LoVo (cell line): ENCODE measurements at regions not wholly inside any gene's neighbourhood (a gene's known extent, or its start where the extent isn't known, plus 50 kb on each side); places are given as distances from the start of the nearest gene placed in this dataset.
"Not testable (repeated sequence)": the region's sequence is repeated elsewhere in the genome, so short reads cannot be mapped to it uniquely, and the experiment has no call there.

ENCODE experiments used
- DNase-seq: peaks from one replicate; pipeline ENCODE4 v3.0.0-alpha.2; 2016; ENCODE audit warnings: low spot score

DNA sequence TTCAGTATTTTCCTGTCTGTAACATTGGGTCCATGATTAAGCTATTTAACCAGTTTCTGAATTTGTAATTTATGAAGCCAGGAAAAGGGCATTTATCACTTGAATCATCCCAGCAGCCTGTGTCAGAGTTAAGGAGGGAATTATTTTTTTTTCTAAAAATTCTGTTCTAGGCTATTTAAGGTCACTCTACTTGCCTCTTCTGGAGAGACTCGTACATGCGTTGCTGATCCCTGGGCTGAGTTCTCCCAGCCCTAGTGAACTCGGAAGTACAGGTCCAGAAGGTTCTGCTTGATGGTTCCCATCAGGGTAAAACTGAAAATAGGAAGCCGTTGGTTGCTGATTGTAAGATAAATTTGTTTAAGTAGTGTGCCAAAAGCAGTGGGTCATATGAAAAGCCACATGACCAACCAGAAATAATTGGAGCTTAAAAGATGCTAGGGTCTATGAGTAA lies 90.7 kb downstream of the GPR88 start:
- DNase-seq, result no peak

DNA sequence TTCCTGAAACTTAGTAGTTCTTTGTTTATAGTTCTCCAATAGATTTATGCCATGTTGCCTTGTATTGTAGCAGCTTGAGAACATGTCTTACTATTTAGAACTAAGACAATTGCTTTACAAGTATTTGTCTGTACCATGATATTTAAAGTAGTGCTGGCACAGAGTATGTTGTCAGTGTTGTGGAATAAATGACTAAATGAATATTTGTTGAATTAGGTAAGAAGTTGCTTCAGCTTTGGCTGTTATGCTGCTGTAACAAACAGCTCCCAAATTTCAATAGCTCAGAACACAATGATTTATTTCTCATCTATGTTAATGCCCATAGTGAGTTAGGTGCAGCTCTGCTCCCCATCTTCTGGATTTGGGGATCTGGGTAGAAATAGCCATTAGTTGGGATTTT lies 90.2 kb upstream of the VCAM1 start:
- DNase-seq, result no peak

DNA sequence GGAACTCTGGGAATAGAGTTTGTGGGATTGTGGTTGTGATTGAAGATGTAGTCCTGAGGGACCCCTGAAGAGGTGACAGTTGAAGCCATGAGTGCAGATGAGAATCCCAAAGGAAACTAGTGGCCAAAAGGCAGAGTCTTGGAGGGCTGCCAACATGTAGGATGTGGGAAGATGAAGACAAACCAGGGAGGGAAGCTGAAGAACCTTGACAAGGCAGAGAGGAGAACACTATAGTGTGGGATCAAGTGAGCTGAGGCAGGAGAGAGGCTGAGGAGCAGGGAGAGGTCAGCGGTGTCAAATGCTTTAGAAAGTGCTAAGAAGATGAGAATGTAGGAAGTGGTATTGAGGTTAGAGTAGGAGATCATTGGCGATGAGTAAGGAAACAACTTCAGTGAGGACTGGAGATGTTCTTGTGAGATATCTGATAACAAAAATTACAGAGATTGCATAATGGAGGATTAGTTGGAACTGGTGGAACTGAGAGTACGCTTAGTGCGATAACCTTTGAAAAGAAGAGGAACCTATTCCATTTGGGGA lies 88.5 kb upstream of the VCAM1 start:
- DNase-seq, result no peak

DNA sequence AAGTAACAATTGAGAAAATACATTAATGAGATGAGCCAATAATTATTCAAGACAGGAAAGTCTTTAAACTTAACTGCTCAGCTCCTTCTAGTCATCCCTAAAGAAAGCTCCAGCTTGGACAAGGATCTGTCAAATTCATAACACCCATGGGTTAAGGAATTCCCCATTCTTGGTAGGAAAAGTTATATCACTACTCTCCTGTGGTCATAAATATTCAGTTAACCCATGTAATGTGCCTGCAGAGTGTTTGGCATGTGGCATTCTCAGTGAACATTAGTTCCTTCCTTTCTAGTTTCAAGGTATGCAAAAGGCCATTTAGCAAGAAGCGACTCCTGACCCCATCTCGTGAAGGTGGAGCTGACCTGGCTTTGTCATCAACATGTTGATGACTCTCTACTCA lies 76.7 kb upstream of the VCAM1 start:
- no peak for DNase-seq

DNA sequence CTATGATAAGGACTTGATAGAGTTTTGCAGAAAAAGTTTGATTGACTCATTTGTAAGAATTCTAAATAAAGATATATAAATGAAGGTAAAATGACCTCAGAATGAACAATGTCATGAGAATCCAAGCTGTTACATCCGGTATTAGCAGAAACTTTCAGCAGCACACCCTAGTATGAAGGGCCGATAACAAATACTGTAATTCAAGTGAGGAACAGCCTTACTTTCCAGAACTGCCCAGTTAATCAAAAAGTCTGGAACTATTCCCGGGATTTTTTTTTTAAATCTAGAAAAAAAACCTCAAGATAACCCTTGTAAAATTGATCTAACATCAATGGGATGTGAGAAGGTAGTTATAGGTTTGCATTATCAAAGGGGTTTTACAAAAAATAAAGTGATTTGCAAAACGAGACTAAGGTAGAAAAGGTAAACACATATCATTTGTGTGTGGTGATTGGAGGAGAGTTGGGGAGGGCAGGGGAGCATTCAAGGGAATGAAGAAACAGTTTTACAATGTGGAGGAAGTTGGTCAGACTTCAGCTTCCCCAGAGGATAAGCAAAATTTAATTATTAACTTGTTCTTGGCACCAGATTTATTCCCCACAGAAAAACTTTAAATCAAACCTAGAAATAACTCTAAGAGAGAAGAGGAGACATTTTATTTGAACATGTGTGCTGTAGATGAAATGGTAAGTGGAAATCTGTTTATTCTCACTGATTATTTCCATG lies 75.9 kb upstream of the VCAM1 start:
- DNase-seq, result peak; percentile 22

DNA sequence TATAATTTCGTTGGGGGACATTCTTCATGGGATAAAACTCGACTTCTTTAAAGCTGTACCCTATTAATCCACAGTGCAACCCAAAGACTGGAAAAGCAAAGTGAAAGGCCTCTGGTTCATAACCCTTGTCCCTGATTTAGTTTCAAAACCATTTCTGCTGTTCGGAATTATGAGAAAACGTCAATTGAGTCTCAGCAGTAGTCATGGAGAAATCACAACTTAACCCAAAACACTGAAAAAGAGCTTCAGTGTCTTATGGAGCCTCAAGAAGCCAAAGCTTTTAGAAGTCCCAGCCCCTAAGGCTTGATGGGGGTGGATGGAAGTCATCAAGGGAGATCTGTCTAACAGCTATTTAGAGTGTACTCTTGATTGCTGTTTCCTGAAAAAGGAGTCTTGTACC lies 73.5 kb upstream of the VCAM1 start:
- no peak for DNase-seq

DNA sequence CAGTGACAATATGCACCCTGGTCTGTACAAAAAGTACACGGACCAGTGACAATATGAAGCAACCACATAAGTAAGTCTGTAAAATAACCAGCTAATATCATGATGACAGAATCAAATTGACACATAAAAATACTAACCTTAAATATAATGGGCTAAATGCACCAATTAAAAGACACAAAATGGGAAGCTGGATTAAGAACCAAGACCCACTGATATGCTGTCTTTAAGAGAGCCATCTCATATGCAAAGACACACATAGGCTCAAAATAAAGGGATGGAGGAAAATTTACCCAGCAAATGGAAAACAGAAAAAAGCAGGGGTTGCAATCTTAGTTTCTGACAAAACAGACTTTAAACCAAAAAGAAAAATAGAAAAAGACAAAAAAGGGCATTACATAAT lies 70.4 kb upstream of the VCAM1 start:
- DNase-seq, result no peak

DNA sequence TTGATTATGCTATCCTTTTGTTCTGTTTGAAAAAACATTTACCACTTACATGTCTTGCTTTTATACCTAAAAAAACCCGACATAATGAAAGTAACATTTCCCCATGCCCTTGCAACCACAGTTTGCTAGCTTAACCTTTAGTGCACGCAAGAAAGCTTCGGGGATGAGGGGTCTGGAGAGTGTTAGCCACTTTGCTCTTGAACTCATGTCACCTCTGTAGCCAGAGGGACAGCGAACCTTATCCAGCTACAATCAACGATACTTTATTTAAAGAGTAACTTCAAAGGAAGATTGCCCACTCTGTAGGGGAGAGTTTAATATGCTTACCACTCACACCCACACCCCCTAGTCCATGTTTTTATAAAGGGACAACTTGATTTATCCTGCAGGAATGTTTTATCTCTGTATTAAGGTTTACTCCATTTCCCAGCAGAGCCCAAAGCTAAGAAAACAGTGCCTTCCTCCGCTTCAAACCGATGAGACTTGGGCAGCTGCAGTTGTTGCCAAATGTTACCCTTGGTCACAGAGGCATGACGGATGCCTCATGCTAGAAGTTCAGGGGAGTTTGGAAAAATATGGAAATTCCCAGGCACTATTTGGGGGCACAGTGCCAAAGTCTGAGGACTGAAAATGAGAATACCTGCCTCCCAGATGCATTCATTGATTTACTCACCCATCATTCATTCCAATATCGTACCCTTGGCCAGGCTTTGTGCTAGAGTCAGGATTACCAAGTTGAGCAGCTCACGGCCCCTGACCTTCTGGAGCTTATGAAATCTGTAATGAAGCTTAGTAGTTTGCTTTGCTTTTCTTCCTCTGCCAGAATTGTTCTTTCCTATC lies 61.4 kb upstream of the VCAM1 start:
- no peak for DNase-seq

DNA sequence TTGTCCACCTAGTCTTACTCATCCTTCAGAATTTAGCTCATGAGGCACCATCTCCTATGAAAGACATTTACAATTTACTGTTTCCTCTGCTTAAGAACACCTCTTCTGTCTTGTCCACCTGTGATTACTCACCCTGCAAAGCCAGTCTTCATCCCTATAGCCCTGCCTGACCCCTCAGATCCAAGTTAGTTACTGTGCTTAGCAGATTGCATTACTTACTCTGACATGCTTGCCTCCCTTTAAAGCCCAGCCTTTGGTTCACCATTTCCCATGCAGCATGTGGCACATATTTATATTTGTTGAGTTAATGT lies 60.9 kb upstream of the VCAM1 start:
- no peak for DNase-seq

DNA sequence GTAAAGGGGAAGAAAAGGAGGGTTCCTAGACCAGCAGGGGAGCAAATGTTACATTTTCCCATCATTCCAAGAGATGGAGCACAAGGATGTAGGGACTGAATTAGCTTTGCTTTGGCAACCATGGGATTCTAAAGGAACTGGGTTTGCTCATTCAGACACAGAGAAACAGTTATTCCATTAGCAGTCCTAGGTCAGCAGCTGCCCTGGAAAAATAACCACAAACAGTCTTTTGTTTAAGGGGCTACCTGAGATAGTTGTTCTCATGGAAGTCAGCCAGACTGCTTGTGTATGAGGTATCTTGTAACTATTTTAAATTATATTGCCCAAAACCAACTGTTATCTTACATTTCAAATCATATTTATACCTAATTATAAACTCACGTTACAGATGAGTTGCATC lies 58.4 kb upstream of the VCAM1 start:
- DNase-seq, result no peak

DNA sequence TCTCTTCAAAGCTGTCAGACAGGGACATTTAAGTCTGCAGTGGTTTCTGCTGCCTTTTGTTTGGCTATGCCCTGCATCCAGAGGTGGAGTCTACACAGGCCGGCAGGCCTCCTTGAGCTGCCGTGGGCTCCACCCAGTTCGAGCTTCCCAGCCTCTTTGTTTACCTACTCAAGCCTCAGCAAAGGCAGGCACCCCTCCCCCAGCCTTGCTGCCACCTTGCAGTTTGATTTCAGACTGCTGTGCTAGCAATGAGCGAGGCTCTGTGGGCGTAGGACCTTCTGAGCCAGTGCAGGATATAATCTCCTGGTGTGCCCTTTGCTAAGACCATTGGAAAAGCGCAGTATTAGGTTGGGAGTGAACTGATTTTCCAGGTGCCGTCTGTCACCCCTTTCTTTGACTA lies 51.0 kb upstream of the VCAM1 start:
- not testable (repeated sequence) for DNase-seq
